ENCODE measurements at regions not wholly inside any gene's neighbourhood (a gene's known extent, or its start where the extent isn't known, plus 50 kb on each side); places are given as distances from the start of the nearest gene placed in this dataset.
A peak's percentile ranks its signal among the peaks of the same experiment; 100 is the strongest.

GRCh38 chr1:195898924-195899323, 709.3 kb downstream of the KCNT2 start (continued):
- TF ChIP-seq MBD1 (CRISPR knock-in tag; IDR thresholded peaks at IDR 0.05) (no peak), TEAD1 (CRISPR knock-in tag; IDR thresholded peaks at IDR 0.05) (0 out of 4 replicates have a peak, but pooled peaks of 1 of the 2 experiments have one; percentile 32), CREB3 (tag; conservative IDR thresholded peaks at IDR 0.05; ENCODE audit: low read depth) (no peak), ARNT (IDR thresholded peaks at IDR 0.05) (peak in 1 of 2 experiments; percentile 44; a peak in 1 of 4 replicates), HSF4 (CRISPR knock-in tag; IDR thresholded peaks at IDR 0.05; ENCODE audit: borderline replicate concordance) (no peak), HDAC3 (IDR thresholded peaks at IDR 0.05; ENCODE audit: borderline replicate concordance, partially characterized antibody) (peak; percentile 99), ETV5 (CRISPR knock-in tag; IDR thresholded peaks at IDR 0.05; ENCODE audit: low read depth) (peak; percentile 48; the same call in 1 of the 2 replicates)

GRCh38 chr1:195898373-195898772, 709.9 kb downstream of the KCNT2 start:
- in situ Hi-C loops (cut with MboI), result loop anchor here (25.0 kb wide), 1 partner anchor 764 kb away; the partner anchor contains the start of gene CFH
- no peaks in the 10 kb centered on the region for H3K9me1 ChIP-seq (ENCODE audit: control insufficient read depth, insufficient read depth, low read length)
- FAIRE-seq (no peak), DNase-seq (ENCODE audit: extremely low read depth in 1 of 4, low spot score in 3 of 4) (peak in 1 of 4 experiments; percentile 22), ATAC-seq (no peak)
- peak overlapping the region in 1 of 2 experiments; percentile 41; a peak in 1 of 4 replicates for H3K9ac ChIP-seq (ENCODE audit: insufficient read depth in 1 of 2, low read depth in 2 of 2, low read length in 2 of 2)
- peak overlapping the region; percentile 37; the same call in 1 of the 2 replicates for H2AFZ ChIP-seq (ENCODE audit: low read depth, low read length)
- no peak overlapping the region for H3K4me3 ChIP-seq
- no peaks in the 10 kb centered on the region for H3K9me3 ChIP-seq (replicated peaks; ENCODE audit: control insufficient read depth, insufficient read depth, low read depth, low read length)
- peak overlapping the region; percentile 2; the same call in 1 of the 2 replicates for H3K4me2 ChIP-seq (ENCODE audit: insufficient read depth, low read length)
- no peaks in the 10 kb centered on the region for H3K79me2 ChIP-seq (ENCODE audit: control insufficient read depth, insufficient read depth, low read length)
- intact Hi-C loops (cut with micrococcal nuclease), result loop anchor here (5.0 kb wide), 3 partner anchors 34 to 1459 kb away; no protein-coding TSS in a partner anchor
- H3K4me1 ChIP-seq (replicated peaks in 1 of 2; ENCODE audit: control insufficient read depth in 2 of 2, insufficient read depth in 2 of 2, low read length in 2 of 2), result peaks cover 0 to 30% of the 10 kb centered on the region in 2 experiments; a peak in 2 of 5 replicates
- CTCF ChIA-PET (ENCODE audit: low intra/inter-chr PET ratio), result interaction anchor here (1.0 kb wide), 1 partner anchor 411 kb away, joined by 3 read pairs; no protein-coding TSS in a partner anchor
- no peaks in the 10 kb centered on the region for H4K20me1 ChIP-seq (replicated peaks; ENCODE audit: control insufficient read depth, insufficient read depth, low read length)
- H3K27me3 ChIP-seq (ENCODE audit: control insufficient read depth in 2 of 2, insufficient read depth in 2 of 2, low read length in 2 of 2), result no peaks in the 10 kb centered on the region
- H3K27ac ChIP-seq (ENCODE audit: extremely low read depth, low read depth, low read length), result peak overlapping the region; percentile 65
- no peaks in the 10 kb centered on the region for H3K36me3 ChIP-seq (ENCODE audit: control insufficient read depth, insufficient read depth, low read length)
- POLR2A ChIA-PET, result no interaction called here
- 27% methylated on average over 3 of the region's 3 CpGs for WGBS (ENCODE audit: insufficient coverage, low coverage, missing lambda C conversion rate)
- BruUV-seq (replicated peaks), result no TSS peak
- no peak for TF ChIP-seq ATF1 (CRISPR knock-in tag; IDR thresholded peaks at IDR 0.05)
- no peak for TF ChIP-seq ATF1 (tag; IDR thresholded peaks at IDR 0.05)
- TF ChIP-seq ZNF24 (IDR thresholded peaks at IDR 0.05), result no peak
- no peak for TF ChIP-seq ZFPM2 (CRISPR knock-in tag; IDR thresholded peaks at IDR 0.05)
- TF ChIP-seq MTA3 (IDR thresholded peaks at IDR 0.05; ENCODE audit: borderline replicate concordance), result no peak
- no peak for TF ChIP-seq BCLAF1 (IDR thresholded peaks at IDR 0.05; ENCODE audit: borderline replicate concordance in 1 of 2, control insufficient read depth in 1 of 2, low read depth in 2 of 2, low read length in 1 of 2)
- TF ChIP-seq KDM1A (IDR thresholded peaks at IDR 0.05), result no peak

Data from K562 (cell line).